Activated CD4-positive, alpha-beta T cell treated with anti-CD3 and anti-CD28 coated beads, Interleukin-2, amount 50 U/mL, for 24 hours (primary cell): ENCODE measurements at regions not wholly inside any gene's neighbourhood (a gene's known extent, or its start where the extent isn't known, plus 50 kb on each side); places are given as distances from the start of the nearest gene placed in this dataset.
A peak's percentile ranks its signal among the peaks of the same experiment; 100 is the strongest.
"Not testable (repeated sequence)": the region's sequence is repeated elsewhere in the genome, so short reads cannot be mapped to it uniquely, and the experiment has no call there.

Experiments
- DNase-seq, 2 donors: peaks; one replicate each; pipeline ENCODE4 v3.0.0-alpha.2; 2020; ENCODE audit warnings: low read depth in 1 of 2, low spot score in 1 of 2

- DNase-seq = no peak
Observed at GRCh38 chr7:112540839-112541577, 60.2 kb downstream of the LSMEM1 start.

DNA sequence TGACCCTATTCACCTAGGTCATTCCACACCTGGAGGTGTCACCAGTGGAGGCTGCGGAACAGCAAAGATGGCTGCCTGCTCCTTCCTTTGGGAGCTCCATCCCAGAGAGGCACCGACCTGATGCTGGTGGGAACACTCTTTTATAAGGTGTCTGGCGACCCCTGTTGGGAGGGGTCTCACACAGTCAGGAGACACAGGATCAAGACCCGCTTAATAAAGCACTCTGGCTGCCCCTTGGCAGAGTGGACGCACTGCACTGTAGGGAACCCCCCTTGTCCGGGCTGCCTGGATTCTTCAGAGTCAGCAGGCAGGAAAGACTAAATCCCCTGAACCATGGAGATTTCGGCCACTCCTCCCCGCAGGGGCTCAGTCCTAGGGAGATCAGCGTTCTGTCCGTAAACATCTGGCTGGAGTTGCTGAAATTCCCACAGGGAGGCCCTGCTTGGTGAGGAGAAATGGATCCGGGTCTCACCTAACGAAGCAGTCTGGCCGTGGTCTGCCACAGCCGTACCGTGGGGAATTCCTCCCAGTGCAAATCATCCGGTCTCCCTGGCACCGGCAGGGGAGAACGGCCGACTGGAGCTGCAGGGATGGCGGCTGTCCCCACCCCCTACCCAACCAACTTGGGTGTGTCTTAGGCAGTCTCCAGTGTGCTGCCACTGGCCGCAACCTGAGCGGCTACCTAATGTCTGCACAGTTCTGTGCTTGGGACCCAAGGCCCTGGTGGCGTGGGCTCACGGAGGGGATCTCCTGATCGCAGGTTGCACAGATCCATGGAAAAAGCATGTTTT lies 66.1 kb downstream of the LSMEM1 start:
- DNase-seq = no peak

- DNase-seq = no peak
Observed at GRCh38 chr7:112547916-112548315, 67.1 kb downstream of the LSMEM1 start.

- DNase-seq = peak in 1 of 2 donors; percentile 32
Observed at GRCh38 chr7:112550468-112551060, 69.8 kb downstream of the LSMEM1 start.

DNA sequence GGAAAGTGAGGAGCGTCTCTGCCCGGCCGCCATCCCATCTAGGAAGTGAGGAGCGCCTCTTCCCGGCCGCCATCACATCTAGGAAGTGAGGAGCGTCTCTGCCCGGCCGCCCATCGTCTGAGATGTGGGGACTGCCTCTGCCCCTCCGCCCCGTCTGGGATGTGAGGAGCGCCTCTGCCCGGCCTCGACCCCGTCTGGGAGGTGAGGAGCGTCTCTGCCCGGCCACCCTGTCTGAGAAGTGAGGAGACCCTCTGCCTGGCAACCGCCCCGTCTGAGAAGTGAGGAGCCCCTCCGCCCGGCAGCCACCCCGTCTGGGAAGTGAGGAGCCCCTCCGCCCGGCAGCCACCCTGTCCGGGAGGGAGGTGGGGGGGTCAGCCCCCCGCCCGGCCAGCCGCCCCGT lies 70.7 kb downstream of the LSMEM1 start:
- DNase-seq = not testable (repeated sequence)

DNA sequence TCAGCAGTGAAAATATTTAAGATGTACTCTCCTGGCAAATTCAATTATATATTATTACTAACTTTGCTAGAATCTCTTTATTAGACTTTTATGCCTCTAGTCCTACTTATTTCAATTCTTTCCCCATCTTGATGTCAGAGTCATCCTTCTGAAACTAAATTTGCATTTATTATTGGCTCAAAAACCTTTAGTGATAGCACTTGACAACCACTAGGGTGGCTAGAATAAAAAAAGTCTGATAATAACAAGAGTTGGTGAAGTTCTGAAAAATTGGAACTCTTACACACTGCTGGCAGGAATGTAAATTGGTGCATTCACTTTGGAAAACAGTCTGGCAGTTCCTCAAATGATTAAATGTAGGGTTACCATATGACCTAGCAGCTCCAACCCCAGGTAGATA lies 73.8 kb downstream of the LSMEM1 start:
- no peak for DNase-seq

DNA sequence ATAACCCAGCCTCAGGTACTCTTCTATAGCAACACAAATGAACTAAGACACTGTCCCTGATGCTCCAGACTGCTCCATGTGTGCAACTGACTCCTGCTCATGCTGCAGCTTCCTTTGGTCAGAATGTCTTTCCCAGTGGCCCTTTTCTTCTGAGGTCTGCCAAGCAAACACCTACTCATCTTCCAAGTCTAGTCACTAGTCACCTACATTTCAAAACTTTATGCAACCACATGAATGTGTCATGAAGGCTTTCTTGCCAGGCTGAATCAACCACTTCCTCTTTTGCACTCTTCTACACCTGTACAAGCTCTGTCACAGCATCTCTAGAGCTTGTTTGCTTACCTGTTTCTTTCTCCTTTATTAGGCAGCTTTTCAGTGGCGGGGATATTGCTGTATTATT lies 75.8 kb downstream of the LSMEM1 start:
- DNase-seq = no peak

GRCh38 chr7:112566442-112567324 lies 85.9 kb downstream of the LSMEM1 start:
- DNase-seq = no peak

DNA sequence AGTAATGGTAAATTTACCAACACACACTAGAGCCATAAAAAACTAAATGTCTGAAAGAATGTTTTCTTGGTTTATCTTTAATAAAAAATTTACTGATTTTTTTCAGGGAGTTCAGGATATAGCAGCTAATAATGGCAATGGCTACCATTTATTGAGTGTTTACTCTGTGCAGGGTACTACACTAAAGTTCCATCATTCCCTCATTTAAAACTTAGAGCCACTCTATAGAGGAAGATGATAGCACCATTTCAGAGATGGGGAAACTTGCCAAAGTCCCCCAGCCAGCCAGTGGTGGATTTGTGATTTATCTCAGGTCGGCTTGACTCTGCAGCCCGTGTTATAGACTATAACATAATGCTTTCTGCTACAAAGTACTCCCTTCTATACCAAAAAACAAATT lies 86.6 kb downstream of the LSMEM1 start:
- DNase-seq = no peak

GRCh38 chr7:112571852-112572607 lies 91.2 kb downstream of the LSMEM1 start:
- DNase-seq = no peak

GRCh38 chr7:112572669-112573301 lies 92.0 kb downstream of the LSMEM1 start:
- DNase-seq = no peak

- no peak for DNase-seq
Observed at GRCh38 chr7:112573302-112574039, 92.7 kb downstream of the LSMEM1 start.

DNA sequence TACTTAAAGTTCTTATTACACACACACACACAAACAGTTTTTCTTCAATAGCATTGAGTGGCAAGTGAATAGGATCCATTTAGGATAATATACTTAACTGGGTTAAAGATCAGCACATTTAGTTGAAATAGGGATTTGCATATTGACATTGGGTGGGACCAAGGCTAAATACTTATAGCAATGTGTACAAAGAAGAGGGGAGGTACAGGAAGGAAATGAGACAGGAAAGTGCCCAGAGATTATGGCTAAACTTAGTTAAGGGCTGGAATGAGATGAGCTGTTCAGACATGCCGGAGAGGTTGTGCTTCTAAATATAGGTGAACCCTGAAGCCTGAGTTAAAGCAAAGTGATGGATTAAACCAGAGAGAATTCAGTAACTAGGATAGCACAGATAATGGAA lies 95.1 kb downstream of the LSMEM1 start:
- DNase-seq = no peak

DNA sequence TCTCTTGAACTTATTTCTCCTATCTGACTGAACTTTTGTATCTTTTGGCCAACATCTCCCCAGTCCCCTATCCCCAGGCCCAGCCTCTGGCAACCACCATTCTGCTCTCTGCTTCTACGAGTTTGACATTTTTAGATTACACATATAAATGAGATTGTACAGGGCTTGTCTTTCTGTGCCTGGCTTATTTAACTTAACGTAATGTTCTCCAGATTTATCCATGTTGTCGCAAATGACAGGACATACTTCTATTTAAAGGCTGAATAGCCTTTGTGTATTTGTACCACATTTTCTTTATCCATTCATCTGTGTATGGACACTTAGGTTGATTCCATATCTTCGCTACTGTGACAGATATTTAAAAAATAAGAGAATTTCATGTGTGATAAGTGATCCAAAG lies 98.6 kb downstream of the LSMEM1 start:
- DNase-seq = no peak

DNA sequence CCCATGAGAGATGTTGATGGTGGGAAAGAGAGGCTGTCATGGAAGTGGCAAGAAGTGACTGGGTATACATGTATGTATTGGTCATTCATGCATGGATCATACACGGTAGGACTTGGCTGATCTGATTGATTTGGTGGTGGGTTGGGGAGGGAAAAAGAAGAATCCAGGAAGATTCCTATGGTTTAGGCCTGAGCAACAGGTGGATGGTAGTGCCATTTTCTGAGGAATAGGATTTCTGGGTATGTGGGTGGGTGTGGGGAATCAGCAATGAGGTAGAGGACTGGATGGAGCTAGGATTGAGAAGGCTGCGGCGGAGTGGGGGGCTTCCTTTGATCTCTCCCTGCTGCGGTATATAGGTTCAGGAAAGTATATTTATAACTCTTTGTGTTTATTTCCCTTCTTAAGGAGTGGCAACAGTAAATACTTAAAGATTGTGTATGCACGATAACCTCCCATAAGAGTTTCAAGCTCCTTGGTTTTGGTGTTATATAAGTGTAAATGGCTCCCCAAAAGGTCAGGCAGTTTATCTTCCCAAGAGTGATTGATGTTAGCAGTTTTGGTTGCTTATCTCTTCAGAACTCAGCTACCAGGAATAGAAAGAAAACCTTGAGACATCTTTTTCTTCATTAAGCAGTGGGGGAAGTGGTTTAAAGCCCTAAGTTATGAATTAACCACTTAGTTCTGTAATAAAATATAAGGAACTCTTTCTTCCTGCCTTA lies 100.1 kb downstream of the LSMEM1 start:
- DNase-seq = no peak

DNA sequence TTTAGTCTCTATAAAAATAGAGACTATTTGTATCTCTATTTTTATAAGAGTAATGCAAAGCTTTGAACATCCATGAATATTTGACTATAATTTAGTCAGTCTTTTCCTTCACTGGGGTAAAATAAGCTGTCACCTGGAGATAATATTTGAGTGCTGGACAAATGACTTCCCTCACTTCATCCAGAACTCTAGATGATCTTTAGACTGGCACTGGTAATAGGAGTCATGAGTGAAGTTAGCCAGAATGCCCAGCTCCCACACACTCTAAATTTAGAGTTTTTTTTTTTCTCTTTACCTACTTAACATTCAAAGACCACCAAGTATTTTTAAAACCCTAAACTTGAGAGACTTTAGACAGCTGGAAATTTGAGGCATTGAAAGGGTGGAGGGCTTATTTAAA lies 100.7 kb downstream of the LSMEM1 start:
- no peak for DNase-seq

GRCh38 chr7:112584290-112584689 lies 103.5 kb downstream of the LSMEM1 start:
- DNase-seq = no peak

DNA sequence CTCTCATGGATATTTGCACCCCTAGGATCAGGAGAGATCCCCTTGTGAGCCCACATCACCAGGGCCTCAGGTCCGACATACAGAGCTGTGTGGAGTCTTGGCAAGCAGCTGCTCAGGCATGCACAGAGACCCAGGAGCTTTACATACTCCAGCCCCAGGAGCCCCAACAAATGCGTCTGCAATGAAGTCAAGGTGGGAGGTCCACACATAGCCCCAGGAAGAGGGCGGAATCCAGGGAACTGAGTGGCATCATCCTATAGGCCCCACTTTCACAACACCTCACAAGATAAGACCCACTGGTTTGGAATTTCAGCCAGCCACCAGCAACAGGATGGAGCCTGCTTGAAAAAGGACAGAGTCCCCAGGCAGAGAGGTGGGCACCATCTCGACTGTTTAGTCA lies 106.7 kb downstream of the LSMEM1 start:
- no peak for DNase-seq
